ENCODE measurements at regions not wholly inside any gene's neighbourhood (a gene's known extent, or its start where the extent isn't known, plus 50 kb on each side); places are given as distances from the start of the nearest gene placed in this dataset.

- TF ChIP-seq EZH2phosphoT487 (IDR thresholded peaks at IDR 0.05; ENCODE audit: borderline replicate concordance, low read length) (no peak), CTCF (IDR thresholded peaks at IDR 0.05; ENCODE audit: low read depth, low read length, poor library complexity, severe bottlenecking) (no peak)
These were observed 368.4 kb upstream of the AKR1E2 start for GRCh38 chr10:4457597-4457996.
